DND-41 (cell line): ENCODE measurements at regions not wholly inside any gene's neighbourhood (a gene's known extent, or its start where the extent isn't known, plus 50 kb on each side); places are given as distances from the start of the nearest gene placed in this dataset.

ENCODE experiments used
- ATAC-seq: fragments of 200-7000 bp; cut with Tn5 transposase; 3 replicates; pipeline ENCODE4 v1.9.1; 2021; ENCODE audit warnings: low read depth; ENCODE audit not compliant: insufficient read depth
- DNase-seq: peaks from one replicate; pipeline ENCODE4 v3.0.0-alpha.2; 2020
- H2AFZ ChIP-seq: 2 replicates; pipeline ENCODE4 v1.6.0; 2012; ENCODE audit warnings: low read depth, low read length
- H3K27ac ChIP-seq: 2 replicates; pipeline ENCODE4 v1.5.1; 2012; ENCODE audit warnings: low read length, inconsistent platforms
- H3K27me3 ChIP-seq: fragments of 200-600 bp; sonication (generic); 2 replicates; pipeline ENCODE4 v1.6.0; 2012; ENCODE audit warnings: low read length, mild to moderate bottlenecking, inconsistent platforms; ENCODE audit not compliant: insufficient read depth, poor library complexity
- H3K36me3 ChIP-seq: 2 replicates; pipeline ENCODE4 v1.5.1; 2012; ENCODE audit warnings: low read length, inconsistent platforms; ENCODE audit not compliant: insufficient read depth
- H3K4me1 ChIP-seq: 2 replicates; pipeline ENCODE4 v1.5.1; 2012; ENCODE audit warnings: mild to moderate bottlenecking, low read length; ENCODE audit not compliant: insufficient read depth
- H3K4me2 ChIP-seq: 2 replicates; pipeline ENCODE4 v1.6.0; 2012; ENCODE audit warnings: mild to moderate bottlenecking, moderate library complexity, low read length, inconsistent platforms; ENCODE audit not compliant: insufficient read depth
- H3K4me3 ChIP-seq, 2 experiments: fragments of 200-600 bp in 1 of 2; shearing (Covaris generic) in 1 of 2; 2 replicates each; pipeline ENCODE4 v1.5.1; 2012 to 2016; ENCODE audit warnings: inconsistent platforms in 2 of 2, low read length in 2 of 2, mild to moderate bottlenecking in 2 of 2, low read depth in 1 of 2, moderate library complexity in 1 of 2
- H3K79me2 ChIP-seq: 2 replicates; pipeline ENCODE4 v1.6.0; 2012; ENCODE audit warnings: low read length, inconsistent platforms; ENCODE audit not compliant: insufficient read depth
- H3K9ac ChIP-seq: 2 replicates; pipeline ENCODE4 v1.6.0; 2012; ENCODE audit warnings: low read depth, mild to moderate bottlenecking, inconsistent platforms, low read length, moderate library complexity
- H3K9me3 ChIP-seq: 2 replicates; pipeline ENCODE4 v1.5.1; 2012; ENCODE audit warnings: low read length, moderate library complexity, mild to moderate bottlenecking, inconsistent platforms; ENCODE audit not compliant: insufficient read depth, severe bottlenecking
- H4K20me1 ChIP-seq: 2 replicates; pipeline ENCODE4 v1.6.0; 2012; ENCODE audit warnings: low read length; ENCODE audit not compliant: insufficient read depth
- CTCF ChIP-seq: IDR thresholded peaks from 2 replicates; pipeline ENCODE4 v1.5.1; 2012; ENCODE audit warnings: borderline replicate concordance, low read length, moderate library complexity, mild to moderate bottlenecking; ENCODE audit not compliant: poor library complexity, severe bottlenecking; ENCODE audit errors: extremely low read depth
- EZH2 ChIP-seq: IDR thresholded peaks from 3 replicates; pipeline ENCODE4 v1.6.1; 2012; ENCODE audit warnings: borderline replicate concordance, low read depth, mild to moderate bottlenecking, moderate library complexity, low read length, inconsistent platforms; ENCODE audit not compliant: severe bottlenecking

- H3K9me3 ChIP-seq = no peaks in the 10 kb centered on the region
- no peaks in the 10 kb centered on the region for H3K27me3 ChIP-seq
- no peak overlapping the region for H3K4me2 ChIP-seq
- H3K9ac ChIP-seq = no peak overlapping the region
- DNase-seq (no peak), ATAC-seq (no peak)
- no peak overlapping the region for H3K27ac ChIP-seq
- H3K4me3 ChIP-seq = no peak overlapping the region
- no peaks in the 10 kb centered on the region for H3K36me3 ChIP-seq
- no peak for TF ChIP-seq EZH2
- TF ChIP-seq CTCF = no peak
- H2AFZ ChIP-seq = no peak overlapping the region
- no peaks in the 10 kb centered on the region for H4K20me1 ChIP-seq
- H3K79me2 ChIP-seq = no peaks in the 10 kb centered on the region
- no peaks in the 10 kb centered on the region for H3K4me1 ChIP-seq
Observed at GRCh38 chr13:90414691-90415596, 932.5 kb upstream of the MIR17HG start.

- TF ChIP-seq CTCF = no peak
- TF ChIP-seq EZH2 = no peak
- no peaks in the 10 kb centered on the region for H3K27me3 ChIP-seq
- H3K4me3 ChIP-seq = no peak overlapping the region
- no peak overlapping the region for H3K4me2 ChIP-seq
- no peaks in the 10 kb centered on the region for H3K79me2 ChIP-seq
- no peak overlapping the region for H2AFZ ChIP-seq
- no peaks in the 10 kb centered on the region for H3K36me3 ChIP-seq
- H3K9ac ChIP-seq = no peak overlapping the region
- no peaks in the 10 kb centered on the region for H3K9me3 ChIP-seq
- H3K4me1 ChIP-seq = no peaks in the 10 kb centered on the region
- DNase-seq = no peak
- no peaks in the 10 kb centered on the region for H4K20me1 ChIP-seq
- ATAC-seq = no peak
- H3K27ac ChIP-seq = no peak overlapping the region
Observed at GRCh38 chr13:90415902-90416301, 931.6 kb upstream of the MIR17HG start.

GRCh38 chr13:90416519-90416918, 931.0 kb upstream of the MIR17HG start:
- Histone ChIP-seq H3K27me3 (no peaks in the 10 kb centered on the region), H3K9me3 (no peaks in the 10 kb centered on the region), H3K79me2 (no peaks in the 10 kb centered on the region), H3K4me2 (no peak overlapping the region), H3K4me1 (no peaks in the 10 kb centered on the region), H4K20me1 (no peaks in the 10 kb centered on the region), H2AFZ (no peak overlapping the region), H3K27ac (no peak overlapping the region), H3K36me3 (no peaks in the 10 kb centered on the region), H3K4me3 (no peak overlapping the region), H3K9ac (no peak overlapping the region)
- TF ChIP-seq CTCF = no peak
- TF ChIP-seq EZH2 = no peak
- ATAC-seq (no peak), DNase-seq (no peak)
